SK-N-MC (cell line): ENCODE measurements at regions not wholly inside any gene's neighbourhood (a gene's known extent, or its start where the extent isn't known, plus 50 kb on each side); places are given as distances from the start of the nearest gene placed in this dataset.

Source experiments
- EZH2 ChIP-seq: fragments of 200-600 bp; sonication (generic); IDR thresholded peaks from one replicate; pipeline ENCODE4 v1.6.1; 2017; ENCODE audit warnings: antibody characterized with exemption
- POLR2AphosphoS5 ChIP-seq: IDR thresholded peaks from 2 replicates; pipeline ENCODE4 v1.6.1; 2012; ENCODE audit warnings: mild to moderate bottlenecking, low read depth, low read length, borderline replicate concordance

GRCh38 chr13:53182724-53183123 is 154.1 kb downstream of the OLFM4 start:
- no peak for TF ChIP-seq EZH2
- TF ChIP-seq POLR2AphosphoS5 = no peak
